HEK293 (cell line): ENCODE measurements at regions not wholly inside any gene's neighbourhood (a gene's known extent, or its start where the extent isn't known, plus 50 kb on each side); places are given as distances from the start of the nearest gene placed in this dataset.

Source experiments
- CTCF ChIA-PET: fragments of 350-600 bp; formaldehyde crosslinking; extraction: SDS; loops from one replicate; lab custom pipeline; 2021; ENCODE audit warnings: antibody characterized with exemption; lab: Yijun Ruan, JAX
- POLR2A ChIA-PET: fragments of 300-600 bp; formaldehyde crosslinking; extraction: SDS; loops from one replicate; lab custom pipeline; 2020; ENCODE audit warnings: antibody characterized with exemption, inconsistent platforms; lab: Yijun Ruan, JAX
- H3K27ac ChIP-seq: fragments of 200-500 bp; sonication (Bioruptor generic); 2 replicates; pipeline ENCODE4 v1.5.1; 2014; ENCODE audit warnings: low read depth, low read length, control low read depth, inconsistent platforms; ENCODE audit errors: extremely low read depth
- H3K36me3 ChIP-seq, 2 experiments: fragments of 200-500 bp in 1 of 2; sonication (Bioruptor generic) in 1 of 2; 1 replicate in 1 of 2; 2 replicates in 1 of 2; pipeline ENCODE4 v1.5.1; 2014 to 2017; ENCODE audit warnings: inconsistent platforms in 2 of 2, low read length in 2 of 2; ENCODE audit not compliant: control insufficient read depth in 2 of 2, insufficient read depth in 1 of 2
- H3K4me1 ChIP-seq: fragments of 200-500 bp; sonication (Bioruptor generic); 2 replicates; pipeline ENCODE4 v1.5.1; 2014; ENCODE audit warnings: mild to moderate bottlenecking, low read length, inconsistent platforms; ENCODE audit not compliant: control insufficient read depth, insufficient read depth
- H3K4me3 ChIP-seq: 2 replicates; pipeline ENCODE4 v1.5.1; 2011; ENCODE audit warnings: low read depth, mild to moderate bottlenecking, control low read depth, low read length, moderate library complexity
- H3K9me3 ChIP-seq: fragments of 200-500 bp; sonication (Bioruptor generic); 2 replicates; pipeline ENCODE4 v1.5.1; 2014; ENCODE audit warnings: low read depth, low read length, inconsistent platforms; ENCODE audit not compliant: control insufficient read depth, insufficient read depth
- AEBP2 ChIP-seq: fragments of 450-650 bp; formaldehyde crosslinking; IDR thresholded peaks from 2 replicates; pipeline ENCODE4 v1.5.1; 2016; ENCODE audit warnings: missing biosample characterization, missing genetic modification characterization, borderline replicate concordance
- INSM2 ChIP-seq: fragments of 450-650 bp; formaldehyde crosslinking; IDR thresholded peaks from 2 replicates; pipeline ENCODE4 v1.5.1; 2016; ENCODE audit warnings: missing biosample characterization, missing genetic modification characterization
- PRDM4 ChIP-seq: fragments of 450-650 bp; formaldehyde crosslinking; IDR thresholded peaks from 2 replicates; pipeline ENCODE4 v1.5.1; 2017; ENCODE audit warnings: missing biosample characterization, missing genetic modification characterization
- SP3 ChIP-seq: fragments of 450-650 bp; formaldehyde crosslinking; IDR thresholded peaks from 2 replicates; pipeline ENCODE4 v1.5.1; 2016; ENCODE audit warnings: missing biosample characterization, missing genetic modification characterization
- ZBTB10 ChIP-seq: fragments of 450-650 bp; formaldehyde crosslinking; IDR thresholded peaks from 2 replicates; pipeline ENCODE4 v1.5.1; 2016; ENCODE audit warnings: missing biosample characterization, missing genetic modification characterization
- ZBTB17 ChIP-seq: fragments of 450-650 bp; formaldehyde crosslinking; IDR thresholded peaks from 2 replicates; pipeline ENCODE4 v1.5.1; 2016; ENCODE audit warnings: missing biosample characterization, missing genetic modification characterization
- ZBTB49 ChIP-seq: fragments of 450-650 bp; formaldehyde crosslinking; IDR thresholded peaks from 2 replicates; pipeline ENCODE4 v1.5.1; 2016; ENCODE audit warnings: missing biosample characterization, missing genetic modification characterization, low read depth
- ZFP69B ChIP-seq: fragments of 450-650 bp; formaldehyde crosslinking; IDR thresholded peaks from 2 replicates; pipeline ENCODE4 v1.5.1; 2016; ENCODE audit warnings: missing biosample characterization, missing genetic modification characterization
- ZNF112 ChIP-seq: fragments of 450-650 bp; formaldehyde crosslinking; IDR thresholded peaks from 2 replicates; pipeline ENCODE4 v1.5.0; 2017; ENCODE audit warnings: missing biosample characterization, missing genetic modification characterization
- ZNF121 ChIP-seq: fragments of 450-650 bp; formaldehyde crosslinking; IDR thresholded peaks from 2 replicates; pipeline ENCODE4 v1.5.1; 2016; ENCODE audit warnings: missing biosample characterization, missing genetic modification characterization
- ZNF157 ChIP-seq: fragments of 450-650 bp; formaldehyde crosslinking; IDR thresholded peaks from 2 replicates; pipeline ENCODE4 v1.5.1; 2016; ENCODE audit warnings: missing biosample characterization, missing genetic modification characterization
- ZNF398 ChIP-seq: fragments of 450-650 bp; formaldehyde crosslinking; IDR thresholded peaks from 2 replicates; pipeline ENCODE4 v1.5.1; 2017; ENCODE audit warnings: missing biosample characterization, missing genetic modification characterization
- ZNF423 ChIP-seq: fragments of 450-650 bp; formaldehyde crosslinking; IDR thresholded peaks from 2 replicates; pipeline ENCODE4 v1.5.1; 2016; ENCODE audit warnings: missing biosample characterization, missing genetic modification characterization
- ZNF501 ChIP-seq: fragments of 450-650 bp; formaldehyde crosslinking; IDR thresholded peaks from 2 replicates; pipeline ENCODE4 v1.5.1; 2016; ENCODE audit warnings: missing biosample characterization, missing genetic modification characterization
- ZNF510 ChIP-seq: fragments of 450-650 bp; formaldehyde crosslinking; IDR thresholded peaks from 2 replicates; pipeline ENCODE4 v1.5.1; 2018; ENCODE audit warnings: mild to moderate bottlenecking, missing genetic modification characterization, missing biosample characterization; ENCODE audit not compliant: insufficient replicate concordance
- ZNF791 ChIP-seq: fragments of 450-650 bp; formaldehyde crosslinking; IDR thresholded peaks from 2 replicates; pipeline ENCODE4 v1.5.1; 2016; ENCODE audit warnings: missing biosample characterization, missing genetic modification characterization
- ZSCAN30 ChIP-seq: fragments of 450-650 bp; IDR thresholded peaks from 2 replicates; pipeline ENCODE4 v1.5.1; 2018; ENCODE audit warnings: missing biosample characterization, mild to moderate bottlenecking, missing genetic modification characterization, moderate library complexity

GRCh38 chr13:61700181-61700580 lies 284.5 kb upstream of the PCDH20 start (continued):
- TF ChIP-seq ZBTB49 (no peak), ZNF121 (tag by site-specific recombination) (no peak), ZNF791 (tag by site-specific recombination) (no peak)

GRCh38 chr13:61696676-61697075 lies 281.0 kb upstream of the PCDH20 start:
- no peaks in the 10 kb centered on the region for H3K9me3 ChIP-seq
- H3K4me3 ChIP-seq = no peak overlapping the region
- TF ChIP-seq SP3 (no peak), ZSCAN30 (tag by site-specific recombination) (no peak), ZNF398 (tag by site-specific recombination) (no peak), INSM2 (tag by site-specific recombination) (no peak), ZNF423 (tag by site-specific recombination) (no peak), ZFP69B (no peak)
- POLR2A ChIA-PET = no interaction called here
- H3K4me1 ChIP-seq = no peaks in the 10 kb centered on the region
- no peak overlapping the region for H3K27ac ChIP-seq
- no peaks in the 10 kb centered on the region for H3K36me3 ChIP-seq
- CTCF ChIA-PET = no interaction called here

GRCh38 chr13:61695147-61695546 lies 279.5 kb upstream of the PCDH20 start:
- Histone ChIP-seq H3K4me3 (no peak overlapping the region), H3K36me3 (no peaks in the 10 kb centered on the region), H3K4me1 (no peaks in the 10 kb centered on the region), H3K9me3 (no peaks in the 10 kb centered on the region), H3K27ac (no peak overlapping the region)
- ChIA-PET POLR2A (no interaction called here), CTCF (no interaction called here)
- TF ChIP-seq ZNF112 = no peak
- no peak for TF ChIP-seq ZNF157 (tag by site-specific recombination)
- no peak for TF ChIP-seq ZNF501
- TF ChIP-seq PRDM4 (tag by site-specific recombination) = no peak
- TF ChIP-seq ZBTB17 (tag by site-specific recombination) = no peak
- no peak for TF ChIP-seq ZNF510 (tag by site-specific recombination)
- no peak for TF ChIP-seq AEBP2 (tag by site-specific recombination)
- no peak for TF ChIP-seq ZBTB10 (tag by site-specific recombination)
